ENCODE measurements at regions not wholly inside any gene's neighbourhood (a gene's known extent, or its start where the extent isn't known, plus 50 kb on each side); places are given as distances from the start of the nearest gene placed in this dataset.

DNA sequence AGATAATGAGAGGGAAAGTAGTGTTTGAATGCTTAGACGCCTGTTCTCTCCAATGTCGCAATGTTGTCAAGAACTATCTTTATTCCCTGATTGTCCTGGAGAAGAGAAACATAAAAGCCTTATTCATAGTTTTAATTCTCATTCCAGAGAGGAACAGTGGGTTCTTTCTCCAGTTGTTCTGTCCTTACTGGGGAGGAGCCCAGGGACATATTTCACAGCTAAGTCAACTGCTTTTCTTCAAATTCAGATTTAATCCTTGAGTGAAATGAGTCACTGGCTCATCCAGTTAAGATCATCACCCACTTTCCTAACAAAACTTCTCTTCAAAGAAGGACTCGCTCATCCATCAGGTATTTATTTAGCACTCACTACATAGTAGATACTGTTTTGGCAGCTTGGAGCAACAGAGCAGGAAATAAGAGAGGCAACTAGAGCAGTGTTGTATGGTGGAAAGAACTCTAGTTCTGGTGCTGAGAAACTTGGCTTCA is 365.7 kb upstream of the USP24 start:
- no peak for FAIRE-seq
- no peak for TF ChIP-seq TAF1 (IDR thresholded peaks at IDR 0.05; ENCODE audit: borderline replicate concordance, low read depth, low read length)
- no peak for TF ChIP-seq POLR2AphosphoS5 (IDR thresholded peaks at IDR 0.05; ENCODE audit: low read depth, low read length)
- TF ChIP-seq POLR2A (IDR thresholded peaks at IDR 0.05; ENCODE audit: low read depth, low read length): no peak
- DNase-seq (ENCODE audit: insufficient read length): no peak

DNA sequence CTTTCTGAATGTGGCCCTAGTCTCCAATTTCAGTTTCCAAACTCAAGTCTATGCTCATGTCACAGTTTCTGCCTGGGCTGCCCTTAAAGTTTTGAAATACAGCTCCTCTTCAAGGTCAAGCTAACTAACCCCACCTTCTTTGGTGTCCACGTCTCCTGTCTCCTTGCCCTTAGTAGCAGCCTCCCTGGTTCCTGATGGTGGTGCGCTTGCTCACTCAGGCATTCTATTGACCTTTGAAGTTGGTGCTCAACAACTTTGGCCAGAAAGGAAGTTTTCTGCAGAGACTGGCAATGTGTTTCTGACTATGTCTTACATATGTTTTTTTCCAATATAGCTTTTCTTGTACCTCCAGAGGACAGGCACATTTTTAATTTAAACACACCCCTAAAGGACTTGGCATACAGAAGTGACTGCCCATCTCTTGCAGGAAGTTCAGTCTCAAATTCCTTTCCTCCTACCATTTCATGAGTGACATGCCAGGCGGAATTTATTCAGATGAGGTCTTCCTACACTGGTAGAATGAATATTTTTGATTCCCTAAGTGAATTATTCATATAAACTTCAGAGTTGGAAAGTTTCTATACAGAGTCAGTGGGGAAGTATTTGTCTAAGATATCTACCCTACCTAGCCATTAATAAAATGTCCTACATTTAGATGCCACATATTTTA is 364.3 kb upstream of the USP24 start:
- TF ChIP-seq POLR2A (IDR thresholded peaks at IDR 0.05; ENCODE audit: low read depth, low read length): no peak
- no peak for FAIRE-seq
- no peak for DNase-seq (ENCODE audit: insufficient read length)

DNA sequence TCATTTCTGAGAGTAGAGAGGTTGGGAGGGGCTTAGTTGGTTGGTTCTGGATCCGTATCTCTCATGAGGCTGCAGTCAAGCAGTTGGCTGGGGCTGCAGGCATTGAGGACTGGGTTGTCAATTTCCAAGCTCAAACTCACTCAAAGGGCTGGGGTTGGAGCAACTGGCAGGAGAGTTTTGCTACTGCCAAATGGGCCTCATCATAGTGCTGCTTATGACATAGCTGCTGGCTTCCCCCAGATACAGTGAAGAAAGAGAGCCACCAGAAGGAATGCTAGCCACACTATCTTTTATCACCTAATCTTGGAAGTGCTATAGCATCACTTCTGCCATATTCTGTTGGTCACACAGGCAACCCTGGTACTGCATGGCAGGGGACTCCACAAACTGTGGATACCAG is 363.5 kb upstream of the USP24 start:
- no peak for DNase-seq (ENCODE audit: insufficient read length)
- TF ChIP-seq POLR2AphosphoS5 (IDR thresholded peaks at IDR 0.05; ENCODE audit: low read depth, low read length) (no peak), TAF1 (IDR thresholded peaks at IDR 0.05; ENCODE audit: borderline replicate concordance, low read depth, low read length) (no peak), POLR2A (IDR thresholded peaks at IDR 0.05; ENCODE audit: low read depth, low read length) (no peak)
- no peak for FAIRE-seq

DNA sequence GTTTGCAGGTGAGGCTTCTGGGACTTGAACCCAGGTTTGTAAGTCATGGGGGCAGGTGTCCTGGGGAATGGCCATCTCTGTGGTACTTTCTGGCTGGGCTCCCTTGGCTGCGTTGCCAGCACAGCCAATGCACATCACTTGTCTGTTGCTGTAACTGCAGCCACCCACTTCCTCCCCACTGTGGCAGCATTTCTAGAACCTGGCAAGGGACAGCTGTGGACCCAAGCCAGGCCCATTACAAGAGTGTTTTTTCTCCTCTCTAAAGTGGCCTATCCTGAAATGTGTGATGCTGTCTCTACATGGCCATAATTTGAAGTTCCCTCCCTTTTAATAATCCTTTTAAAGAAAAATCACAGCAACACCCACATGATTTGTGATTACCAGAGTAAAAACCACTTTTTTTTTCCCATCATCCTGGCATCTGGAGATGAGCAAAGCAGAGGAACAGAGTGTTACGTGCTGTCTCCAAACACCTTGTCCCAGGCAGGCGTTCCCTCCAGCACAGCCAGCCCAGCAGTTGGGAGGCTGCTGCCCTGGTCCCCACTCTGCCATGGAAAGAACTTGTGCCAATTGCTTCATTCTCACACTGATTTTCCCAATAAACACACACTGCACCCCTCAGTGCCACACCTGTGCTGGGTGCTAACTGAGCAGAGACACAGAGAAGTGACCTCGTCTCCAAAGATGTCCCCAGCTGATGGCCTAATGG is 360.6 kb upstream of the USP24 start:
- TF ChIP-seq POLR2AphosphoS5 (IDR thresholded peaks at IDR 0.05; ENCODE audit: low read depth, low read length): no peak
- no peak for TF ChIP-seq POLR2A (IDR thresholded peaks at IDR 0.05; ENCODE audit: low read depth, low read length)
- no peak for TF ChIP-seq TAF1 (IDR thresholded peaks at IDR 0.05; ENCODE audit: borderline replicate concordance, low read depth, low read length)
- FAIRE-seq (no peak), DNase-seq (ENCODE audit: insufficient read length) (no peak)

DNA sequence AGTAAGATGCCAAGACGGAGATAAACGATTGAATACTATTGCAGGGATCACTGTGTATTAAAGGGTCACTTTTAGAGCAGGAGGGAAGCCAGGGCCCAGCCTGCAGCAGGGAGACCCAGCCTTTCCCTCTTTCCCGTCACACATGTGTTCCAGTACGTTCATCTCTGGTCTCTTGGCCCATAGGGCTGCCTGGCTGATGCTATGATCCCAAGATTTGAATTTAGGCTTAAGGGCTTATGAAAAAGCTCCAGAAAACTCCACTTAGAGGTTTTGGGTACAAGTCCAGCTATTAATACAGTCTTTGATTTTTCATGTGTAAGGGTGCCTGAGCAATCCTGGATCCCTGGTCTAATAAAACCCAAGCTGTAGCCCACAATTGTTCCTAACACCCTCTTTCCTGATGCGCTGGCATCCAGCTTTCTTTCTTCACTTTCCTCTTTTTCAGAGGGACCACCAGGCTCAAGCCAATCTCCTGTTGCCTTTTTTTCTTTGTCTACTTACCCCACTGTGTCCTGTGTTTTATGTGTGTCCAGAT is 359.6 kb upstream of the USP24 start:
- no peak for DNase-seq (ENCODE audit: insufficient read length)
- TF ChIP-seq TAF1 (IDR thresholded peaks at IDR 0.05; ENCODE audit: borderline replicate concordance, low read depth, low read length): no peak
- no peak for FAIRE-seq

DNA sequence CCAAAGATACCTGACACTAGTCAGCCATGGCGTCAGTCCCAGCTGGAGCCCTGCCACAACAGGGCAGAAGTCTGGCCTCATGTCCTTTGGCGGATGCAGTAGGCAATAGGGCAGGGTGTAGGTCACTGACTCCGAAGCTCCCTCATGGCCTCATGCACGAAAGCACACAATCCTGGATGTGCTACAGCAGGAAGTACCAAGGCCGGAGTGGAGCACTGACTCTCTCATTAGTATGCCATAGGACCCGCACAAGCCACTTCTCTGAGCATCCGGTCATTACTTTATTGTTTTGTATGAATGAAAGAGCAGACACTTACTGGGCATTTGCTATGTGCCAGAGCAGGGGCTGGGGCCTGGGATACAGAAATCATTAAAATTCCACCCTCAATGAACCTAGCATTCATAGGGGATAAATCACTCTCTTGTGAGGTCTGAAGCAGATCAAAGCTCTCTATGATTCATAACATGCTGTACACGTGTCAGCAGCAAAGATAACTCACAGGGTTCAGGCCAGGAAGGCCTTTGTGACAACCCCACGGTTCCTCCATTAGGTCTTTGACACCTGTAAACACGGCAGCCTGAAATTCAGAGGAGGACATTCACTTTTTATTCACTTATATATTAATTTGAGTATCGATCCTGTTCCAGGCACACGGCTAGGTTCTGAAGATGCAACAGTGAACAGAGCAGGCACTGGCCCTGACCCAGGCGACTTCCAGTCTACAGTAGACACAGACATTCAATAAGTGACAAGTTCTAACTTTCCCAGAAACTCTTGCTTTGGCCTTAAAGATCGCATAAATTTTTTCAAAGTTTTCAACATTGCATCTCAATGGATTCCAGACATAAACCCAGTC is 357.9 kb upstream of the USP24 start:
- no peak for DNase-seq (ENCODE audit: insufficient read length)
- TF ChIP-seq POLR2AphosphoS5 (IDR thresholded peaks at IDR 0.05; ENCODE audit: low read depth, low read length) (no peak), TAF1 (IDR thresholded peaks at IDR 0.05; ENCODE audit: borderline replicate concordance, low read depth, low read length) (no peak), POLR2A (IDR thresholded peaks at IDR 0.05; ENCODE audit: low read depth, low read length) (no peak)
- FAIRE-seq: no peak

DNA sequence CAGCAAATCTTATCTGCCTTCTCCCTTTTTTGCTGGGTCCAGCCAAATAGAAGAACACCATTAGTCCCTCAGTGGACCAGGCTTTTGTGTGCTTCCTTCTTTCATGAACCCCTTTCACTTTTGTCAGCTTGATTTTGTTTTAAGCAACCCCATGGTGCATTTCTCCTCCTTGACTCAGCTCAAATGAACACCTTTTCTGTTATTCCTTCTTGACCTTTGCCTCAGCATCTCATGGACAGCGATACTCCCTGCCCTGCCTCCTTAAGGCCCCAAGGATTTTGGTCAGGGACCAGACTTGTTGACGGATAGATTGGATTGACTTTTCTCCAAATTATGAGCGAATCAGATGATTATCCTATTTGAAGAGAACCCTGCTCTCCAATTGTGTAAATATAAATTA is 356.6 kb upstream of the USP24 start:
- no peak for TF ChIP-seq POLR2AphosphoS5 (IDR thresholded peaks at IDR 0.05; ENCODE audit: low read depth, low read length)
- TF ChIP-seq TAF1 (IDR thresholded peaks at IDR 0.05; ENCODE audit: borderline replicate concordance, low read depth, low read length): no peak
- no peak for TF ChIP-seq POLR2A (IDR thresholded peaks at IDR 0.05; ENCODE audit: low read depth, low read length)
- no peak for DNase-seq (ENCODE audit: insufficient read length)

DNA sequence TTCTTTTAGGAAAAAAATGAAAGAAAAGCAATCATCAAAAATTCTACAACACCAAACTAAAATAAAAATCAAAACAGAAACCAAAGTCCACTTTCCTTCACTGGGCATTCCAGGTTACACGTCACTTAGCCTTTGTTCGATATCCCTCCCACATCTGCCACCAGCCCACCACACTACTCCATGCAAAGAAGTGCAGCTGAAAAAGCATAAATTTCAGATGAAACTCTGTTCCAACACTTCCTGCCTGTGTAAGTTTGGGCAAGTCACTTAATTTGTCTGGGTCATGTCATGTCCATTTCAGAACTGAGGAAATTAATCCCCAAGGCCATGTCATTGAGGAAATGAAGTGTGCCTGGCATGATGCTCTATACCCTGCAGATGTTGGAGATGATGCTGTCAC is 354.3 kb upstream of the USP24 start:
- TF ChIP-seq POLR2AphosphoS5 (IDR thresholded peaks at IDR 0.05; ENCODE audit: low read depth, low read length) (no peak), TAF1 (IDR thresholded peaks at IDR 0.05; ENCODE audit: borderline replicate concordance, low read depth, low read length) (no peak), POLR2A (IDR thresholded peaks at IDR 0.05; ENCODE audit: low read depth, low read length) (no peak)
- DNase-seq (ENCODE audit: insufficient read length) (no peak), FAIRE-seq (no peak)

More for the DNA sequence above, 356.6 kb upstream of the USP24 start:
- no peak for FAIRE-seq

DNA sequence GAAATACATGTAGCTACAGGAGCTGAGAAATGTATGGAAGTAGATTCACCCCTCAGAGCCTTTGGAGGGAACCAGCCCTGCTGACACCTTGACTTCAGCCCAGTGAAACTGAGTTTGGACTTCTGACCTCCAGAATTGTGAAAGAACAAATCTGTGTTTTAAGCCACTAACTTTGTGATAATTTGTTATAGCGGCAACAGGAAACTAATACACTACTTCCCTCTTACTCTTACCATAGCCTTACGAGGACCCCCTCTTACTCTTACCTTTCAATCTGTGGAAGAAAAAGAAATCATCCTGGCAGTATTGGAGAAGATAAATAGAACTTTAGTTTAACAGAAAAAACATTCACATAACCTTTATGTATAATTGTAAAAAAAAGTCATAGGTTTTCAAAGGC is 353.6 kb upstream of the USP24 start:
- TF ChIP-seq POLR2A (IDR thresholded peaks at IDR 0.05; ENCODE audit: low read depth, low read length): no peak
- DNase-seq (ENCODE audit: insufficient read length) (no peak), FAIRE-seq (no peak)

DNA sequence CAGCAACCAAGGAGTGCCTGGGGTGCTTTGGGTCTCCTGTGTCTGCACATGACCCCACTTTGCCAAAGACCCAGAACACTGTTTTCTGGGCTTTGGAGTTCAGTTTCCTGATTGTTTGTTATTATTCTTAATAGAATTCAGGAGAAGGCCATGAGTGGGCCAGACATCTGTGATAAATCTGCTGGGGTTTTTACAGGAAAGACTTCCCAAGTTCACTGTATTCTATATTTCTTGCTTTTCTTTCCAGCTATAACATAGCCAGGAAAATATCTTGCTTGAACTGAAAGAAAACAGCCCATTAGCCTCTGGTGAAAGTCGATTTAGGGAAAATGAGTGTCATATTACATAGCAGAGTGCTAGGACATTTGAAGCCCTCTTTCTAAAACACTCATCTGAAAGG is 345.1 kb upstream of the USP24 start:
- DNase-seq (ENCODE audit: insufficient read length) (no peak), FAIRE-seq (no peak)
- TF ChIP-seq TAF1 (IDR thresholded peaks at IDR 0.05; ENCODE audit: borderline replicate concordance, low read depth, low read length) (no peak), POLR2AphosphoS5 (IDR thresholded peaks at IDR 0.05; ENCODE audit: low read depth, low read length) (no peak), POLR2A (IDR thresholded peaks at IDR 0.05; ENCODE audit: low read depth, low read length) (no peak)

DNA sequence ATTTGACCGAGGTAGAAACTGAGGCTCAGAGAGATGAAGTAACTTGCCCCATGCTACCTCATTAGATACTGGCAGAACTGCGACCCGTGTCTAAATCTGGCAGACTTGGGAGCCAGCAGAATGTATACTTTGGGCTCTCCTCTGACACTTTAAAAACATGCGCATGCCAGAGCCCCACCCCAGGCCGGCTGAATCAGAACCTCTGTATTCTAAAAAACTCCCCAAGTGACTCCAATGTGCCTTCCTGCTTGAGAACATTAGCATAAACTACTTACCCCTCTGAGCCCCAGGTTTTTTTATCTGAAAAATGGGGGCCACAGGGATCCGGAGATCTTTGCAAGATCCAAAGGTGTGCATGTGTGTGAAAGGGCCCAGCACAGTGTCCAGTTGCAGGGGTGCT is 344.7 kb upstream of the USP24 start:
- no peak for TF ChIP-seq TAF1 (IDR thresholded peaks at IDR 0.05; ENCODE audit: borderline replicate concordance, low read depth, low read length)
- DNase-seq (ENCODE audit: insufficient read length) (no peak), FAIRE-seq (no peak)

DNA sequence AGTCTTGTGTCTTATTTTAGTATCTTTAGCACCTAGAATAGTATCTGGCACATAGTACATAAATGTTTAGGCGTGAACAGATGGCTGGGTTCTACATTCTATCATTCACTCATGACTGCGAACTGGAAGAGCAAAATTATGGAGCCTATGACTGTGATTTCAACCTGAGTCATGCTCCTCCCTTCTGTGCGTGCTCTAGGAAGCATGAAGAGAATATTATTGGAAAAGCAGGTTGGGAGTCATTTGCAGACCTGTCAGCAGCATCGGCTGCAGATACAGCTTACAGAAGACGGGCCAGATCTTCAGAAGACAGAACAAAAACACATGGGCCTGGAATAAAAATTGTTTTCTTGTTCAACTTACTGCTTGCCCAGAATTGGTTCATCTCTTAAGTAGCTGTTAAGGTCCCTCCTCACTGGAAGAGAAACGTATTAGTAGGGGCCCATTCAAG is 344.0 kb upstream of the USP24 start:
- DNase-seq (ENCODE audit: insufficient read length) (no peak), FAIRE-seq (no peak)
- no peak for TF ChIP-seq TAF1 (IDR thresholded peaks at IDR 0.05; ENCODE audit: borderline replicate concordance, low read depth, low read length)
- TF ChIP-seq POLR2AphosphoS5 (IDR thresholded peaks at IDR 0.05; ENCODE audit: low read depth, low read length): no peak
- TF ChIP-seq POLR2A (IDR thresholded peaks at IDR 0.05; ENCODE audit: low read depth, low read length): no peak
